Amniotic epithelial cell (primary cell): ENCODE measurements at regions not wholly inside any gene's neighbourhood (a gene's known extent, or its start where the extent isn't known, plus 50 kb on each side); places are given as distances from the start of the nearest gene placed in this dataset.
A peak's percentile ranks its signal among the peaks of the same experiment; 100 is the strongest.

Experiments used
- DNase-seq: peaks from one replicate; pipeline ENCODE4 v3.0.0-alpha.2; 2010; ENCODE audit warnings: low read depth

- no peak for DNase-seq
Measured at GRCh38 chr10:58451193-58451889, 61.3 kb upstream of the BICC1 start.

GRCh38 chr10:58453105-58453504, 59.6 kb upstream of the BICC1 start:
- no peak for DNase-seq

GRCh38 chr10:58456179-58456578, 56.5 kb upstream of the BICC1 start:
- no peak for DNase-seq

DNA sequence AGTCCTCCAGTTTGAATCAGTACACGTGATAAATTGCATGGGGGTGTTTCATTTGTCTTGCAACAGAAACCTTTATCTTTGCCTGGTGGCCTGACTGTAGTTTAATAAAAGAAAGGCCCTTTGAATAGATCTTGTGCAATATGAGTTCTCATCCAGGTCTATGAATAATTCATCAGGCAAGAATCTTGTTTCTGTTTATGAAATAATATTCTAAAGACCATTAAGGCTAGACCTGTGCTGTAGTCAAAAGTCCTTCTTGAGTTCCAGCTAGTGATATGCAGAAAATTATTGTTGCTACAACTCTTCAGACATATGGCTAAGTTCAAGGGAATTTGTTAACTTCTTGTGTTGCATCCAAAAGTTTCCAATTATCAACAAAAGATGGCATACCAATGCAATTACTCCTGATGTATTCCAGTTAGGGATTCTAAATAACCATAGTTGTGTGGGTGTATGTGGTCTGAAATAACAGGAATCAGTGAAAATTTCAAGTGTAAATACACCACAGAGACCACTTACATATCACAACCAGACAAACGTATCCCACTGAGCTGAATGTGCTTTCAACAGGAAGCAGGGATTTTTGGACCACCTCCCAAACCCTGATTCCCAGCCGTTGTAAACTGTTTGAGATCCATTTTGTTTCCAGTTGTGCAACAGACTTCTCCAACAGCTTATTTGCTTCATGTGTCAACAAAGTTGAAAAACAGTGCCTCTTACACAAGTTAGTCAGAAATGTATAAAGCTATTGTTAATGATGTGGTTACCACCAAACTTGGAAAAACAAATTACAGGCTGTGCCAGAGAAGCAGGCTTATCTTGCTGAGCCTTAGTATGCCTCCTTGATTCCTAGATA, 54.7 kb upstream of the BICC1 start:
- DNase-seq = peak; percentile 95

DNA sequence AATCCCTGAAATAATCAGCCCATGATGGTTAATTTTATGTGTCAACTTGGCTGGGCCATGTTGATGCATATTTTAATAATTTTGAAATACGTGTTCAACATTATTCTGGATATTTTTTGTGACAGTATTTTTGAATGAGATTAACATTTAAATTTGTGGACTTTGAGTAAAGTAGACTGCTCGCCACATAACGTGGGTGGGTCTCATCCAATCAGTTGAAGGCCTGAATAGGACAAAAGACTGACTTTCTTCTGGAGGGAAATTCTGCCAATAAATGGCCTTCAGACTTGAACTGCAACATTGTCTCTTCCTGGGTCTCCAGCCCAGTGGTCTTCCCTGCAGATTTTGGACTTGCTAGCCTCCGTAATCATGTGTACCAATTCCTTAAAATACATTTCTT, 53.6 kb upstream of the BICC1 start:
- DNase-seq = no peak

- no peak for DNase-seq
Measured at GRCh38 chr10:58460157-58460556, 52.5 kb upstream of the BICC1 start.

DNA sequence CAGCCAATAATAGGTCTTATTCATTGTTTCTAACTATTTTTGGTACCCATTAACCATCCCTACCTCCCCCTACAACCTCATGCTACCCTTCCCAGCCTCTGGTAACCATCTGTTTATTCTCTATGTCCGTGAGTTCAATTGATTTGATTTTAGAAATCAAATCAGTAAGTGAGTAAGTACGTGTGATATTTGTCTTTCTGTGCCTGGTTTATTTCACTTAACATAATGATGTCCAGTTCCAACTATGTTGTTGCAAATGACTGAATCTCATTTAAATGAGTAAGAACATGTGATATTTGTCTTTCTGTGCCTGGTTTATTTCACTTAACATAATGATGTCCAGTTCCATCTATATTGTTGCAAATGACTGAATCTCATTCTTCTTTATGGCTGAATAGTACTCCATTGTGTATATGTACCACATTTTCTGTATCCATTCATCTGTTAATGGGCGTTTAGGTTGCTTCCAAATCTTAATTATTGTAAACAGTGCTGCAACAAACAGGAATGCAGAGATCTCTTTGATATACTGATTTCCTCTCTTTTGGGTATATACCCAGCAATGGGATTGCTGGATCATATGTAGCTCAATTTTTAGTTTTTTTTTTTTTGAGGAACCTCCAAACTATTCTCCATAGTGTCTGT, 49.7 kb upstream of the BICC1 start:
- DNase-seq = no peak
